H1 (cell line): ENCODE measurements at regions not wholly inside any gene's neighbourhood (a gene's known extent, or its start where the extent isn't known, plus 50 kb on each side); places are given as distances from the start of the nearest gene placed in this dataset.

Source experiments
- CTCF ChIA-PET: fragments of 300-600 bp; sonication (Branson Sonifier 250); formaldehyde crosslinking; loops from one replicate; lab custom pipeline; 2021; ENCODE audit not compliant: partially characterized antibody; lab: Charles Lee
- POLR2A ChIA-PET: fragments of 300-600 bp; sonication (Branson Sonifier 250); formaldehyde crosslinking; loops from one replicate; lab custom pipeline; 2021; ENCODE audit warnings: inconsistent platforms; ENCODE audit not compliant: partially characterized antibody; lab: Charles Lee
- DNase-seq, 2 experiments: peaks; one replicate each; pipeline versions ENCODE4 v3.0.0 to v3.0.0-alpha.2; 2010 to 2022; ENCODE audit warnings: low spot score in 2 of 2, low read depth in 1 of 2, mixed read lengths in 1 of 2
- FAIRE-seq: peaks from 2 replicates; lab custom pipeline; 2011; peaks lifted over from hg19 to GRCh38; lab: Jason Lieb, UNC
- H2AFZ ChIP-seq: 2 replicates; pipeline ENCODE4 v1.8.1; 2012; ENCODE audit warnings: low read length, inconsistent platforms
- H2AK5ac ChIP-seq: 2 replicates; pipeline ENCODE4 v1.6.1; 2013; ENCODE audit warnings: low read depth, low read length
- H2BK120ac ChIP-seq: replicated peaks from 2 replicates; pipeline ENCODE3; 2013; ENCODE audit warnings: low read depth, low read length, inconsistent platforms
- H2BK12ac ChIP-seq: 2 replicates; pipeline ENCODE4 v1.6.1; 2013; ENCODE audit warnings: low read depth, low read length
- H2BK15ac ChIP-seq: 2 replicates; pipeline ENCODE4 v1.6.1; 2013; ENCODE audit warnings: low read length
- H2BK20ac ChIP-seq: 2 replicates; pipeline ENCODE4 v1.6.1; 2013; ENCODE audit warnings: low read length
- H2BK5ac ChIP-seq: 2 replicates; pipeline ENCODE4 v1.6.1; 2013; ENCODE audit warnings: low read depth, low read length
- H3K14ac ChIP-seq: 2 replicates; pipeline ENCODE4 v1.6.1; 2013; ENCODE audit warnings: inconsistent platforms; ENCODE audit not compliant: insufficient read length
- H3K18ac ChIP-seq: 2 replicates; pipeline ENCODE4 v1.6.1; 2013; ENCODE audit warnings: low read length; ENCODE audit errors: extremely low read depth
- H3K23ac ChIP-seq: 2 replicates; pipeline ENCODE4 v1.6.1; 2013; ENCODE audit warnings: inconsistent platforms; ENCODE audit not compliant: insufficient read length
- H3K23me2 ChIP-seq: 2 replicates; pipeline ENCODE4 v1.6.1; 2013; ENCODE audit warnings: low read depth, low read length
- H3K27ac ChIP-seq: 2 replicates; pipeline ENCODE4 v1.6.1; 2011; ENCODE audit warnings: low read depth, low read length, inconsistent platforms
- H3K27me3 ChIP-seq, 4 experiments: replicated peaks in 1 of 4; 1 replicate in 1 of 4; 2 replicates in 3 of 4; pipeline versions ENCODE4 v1.6.1 to v1.8.1; 2011 to 2013; ENCODE audit warnings: low read length in 3 of 4, mild to moderate bottlenecking in 3 of 4, inconsistent platforms in 2 of 4, mixed read lengths in 2 of 4, moderate library complexity in 1 of 4; ENCODE audit not compliant: control insufficient read depth in 3 of 4, insufficient read depth in 3 of 4; ENCODE audit errors: extremely low read depth in 1 of 4
- H3K36me3 ChIP-seq, 4 experiments: 2 replicates each; pipeline versions ENCODE4 v1.6.1 to v1.8.1; 2011 to 2013; ENCODE audit warnings: mild to moderate bottlenecking in 4 of 4, low read length in 3 of 4, moderate library complexity in 2 of 4, control low read depth in 1 of 4, inconsistent platforms in 1 of 4; ENCODE audit not compliant: insufficient read depth in 4 of 4, control insufficient read depth in 2 of 4
- H3K4ac ChIP-seq: replicated peaks from 2 replicates; pipeline ENCODE3; 2013; ENCODE audit warnings: low read length, low read depth, mixed read lengths, inconsistent platforms; ENCODE audit not compliant: insufficient read length
- H3K4me1 ChIP-seq, 4 experiments: replicated peaks in 1 of 4; 1 replicate in 1 of 4; 2 replicates in 3 of 4; pipeline versions ENCODE4 v1.6.1 to v1.8.1; 2011 to 2013; ENCODE audit warnings: low read length in 3 of 4, inconsistent platforms in 2 of 4, mixed read lengths in 1 of 4; ENCODE audit not compliant: insufficient read depth in 4 of 4, control insufficient read depth in 3 of 4
- H3K4me2 ChIP-seq, 2 experiments: 2 replicates each; pipeline versions ENCODE4 v1.6.1 to v1.8.1; 2011 to 2013; ENCODE audit warnings: low read depth in 2 of 2, low read length in 2 of 2, control low read depth in 1 of 2, inconsistent platforms in 1 of 2, mild to moderate bottlenecking in 1 of 2; ENCODE audit not compliant: insufficient read depth in 1 of 2
- H3K4me3 ChIP-seq, 4 experiments: fragments of 200-600, 300-600 bp in 1 of 4; sonication (generic), shearing (Covaris generic), sonication (Bioruptor Twin) in 1 of 4; 2 replicates each; pipeline versions ENCODE4 v1.5.1 to v1.8.1; 2011 to 2016; ENCODE audit warnings: low read length in 4 of 4, low read depth in 3 of 4, control low read depth in 2 of 4, inconsistent platforms in 2 of 4, mild to moderate bottlenecking in 2 of 4, mixed read lengths in 1 of 4, moderate library complexity in 1 of 4; ENCODE audit not compliant: insufficient read depth in 2 of 4; ENCODE audit errors: extremely low read depth in 1 of 4
- H3K56ac ChIP-seq: replicated peaks from 2 replicates; pipeline ENCODE3; 2013; ENCODE audit warnings: low read depth, mild to moderate bottlenecking, mixed read lengths, low read length, inconsistent platforms; ENCODE audit not compliant: insufficient read length
- H3K79me1 ChIP-seq: 2 replicates; pipeline ENCODE4 v1.6.1; 2013; ENCODE audit warnings: low read depth, low read length, control low read depth
- H3K79me2 ChIP-seq, 2 experiments: 2 replicates each; pipeline versions ENCODE4 v1.6.1 to v1.8.1; 2012 to 2013; ENCODE audit warnings: low read length in 2 of 2, mild to moderate bottlenecking in 2 of 2, inconsistent platforms in 1 of 2; ENCODE audit not compliant: insufficient read depth in 2 of 2, control insufficient read depth in 1 of 2
- H3K9ac ChIP-seq, 4 experiments: replicated peaks in 1 of 4; 1 replicate in 1 of 4; 2 replicates in 3 of 4; pipeline versions ENCODE4 v1.6.1 to v1.8.1; 2011 to 2013; ENCODE audit warnings: low read depth in 3 of 4, low read length in 3 of 4, control low read depth in 2 of 4, mild to moderate bottlenecking in 2 of 4, moderate library complexity in 2 of 4, inconsistent platforms in 1 of 4; ENCODE audit errors: extremely low read depth in 1 of 4
- H3K9me3 ChIP-seq, 2 experiments: 2 replicates each; pipeline versions ENCODE4 v1.6.1 to v1.8.1; 2012 to 2013; ENCODE audit warnings: mild to moderate bottlenecking in 2 of 2, moderate library complexity in 2 of 2, control low read depth in 1 of 2, inconsistent platforms in 1 of 2, low read depth in 1 of 2, low read length in 1 of 2, mixed read lengths in 1 of 2; ENCODE audit not compliant: insufficient read depth in 2 of 2
- H4K20me1 ChIP-seq, 2 experiments: replicated peaks in 1 of 2; 2 replicates each; pipeline versions ENCODE3 to v1.8.1; 2011 to 2013; ENCODE audit warnings: inconsistent platforms in 2 of 2, low read length in 2 of 2, mild to moderate bottlenecking in 1 of 2; ENCODE audit not compliant: insufficient read depth in 2 of 2, control insufficient read depth in 1 of 2
- H4K5ac ChIP-seq: 2 replicates; pipeline ENCODE4 v1.6.1; 2013; ENCODE audit warnings: low read length, low read depth, mixed read lengths, inconsistent platforms; ENCODE audit not compliant: insufficient read length
- H4K8ac ChIP-seq: 2 replicates; pipeline ENCODE4 v1.8.0; 2013; ENCODE audit warnings: mild to moderate bottlenecking, moderate library complexity, low read length, inconsistent platforms; ENCODE audit not compliant: insufficient read depth; ENCODE audit errors: extremely low read depth
- H4K91ac ChIP-seq: replicated peaks from 2 replicates; pipeline ENCODE3; 2013; ENCODE audit warnings: low read length, mixed read lengths, inconsistent platforms; ENCODE audit not compliant: insufficient read length
- BACH1 ChIP-seq: IDR thresholded peaks from 2 replicates; pipeline ENCODE4 v1.6.1; 2012; ENCODE audit warnings: low read length, improper control_type of control experiment
- BCL11A ChIP-seq, 2 experiments: IDR thresholded peaks; one replicate each; pipeline ENCODE4 v1.6.1; 2011; ENCODE audit warnings: low read depth in 2 of 2, low read length in 2 of 2, mild to moderate bottlenecking in 2 of 2
- CEBPB ChIP-seq: IDR thresholded peaks from 2 replicates; pipeline ENCODE4 v1.6.1; 2012; ENCODE audit warnings: low read depth, low read length
- EP300 ChIP-seq, 2 experiments: IDR thresholded peaks; 1 replicate in 1 of 2; 2 replicates in 1 of 2; pipeline ENCODE4 v1.6.1; 2011 to 2012; ENCODE audit warnings: low read depth in 2 of 2, low read length in 2 of 2, mild to moderate bottlenecking in 2 of 2, borderline replicate concordance in 1 of 2, inconsistent platforms in 1 of 2, moderate library complexity in 1 of 2
- PHF8 ChIP-seq: fragments of 200-600 bp; sonication (generic); conservative IDR thresholded peaks from 2 replicates; pipeline ENCODE4 v1.7.1; 2012; ENCODE audit warnings: low read depth, mild to moderate bottlenecking, inconsistent platforms, low read length, moderate library complexity
- RBBP5 ChIP-seq: IDR thresholded peaks from 2 replicates; pipeline ENCODE4 v1.7.1; 2012; ENCODE audit warnings: low read depth, mild to moderate bottlenecking, inconsistent platforms, low read length, moderate library complexity, borderline replicate concordance
- RNF2 ChIP-seq: fragments of 200-900, 300-1000 bp; sonication (generic); IDR thresholded peaks from 2 replicates; pipeline ENCODE4 v1.7.1; 2016; ENCODE audit warnings: borderline replicate concordance, low read depth, mild to moderate bottlenecking, antibody characterized with exemption, low read length; ENCODE audit not compliant: poor library complexity, severe bottlenecking; ENCODE audit errors: missing control alignments
- SAP30 ChIP-seq: fragments of 300-600 bp; sonication (generic); IDR thresholded peaks from 2 replicates; pipeline ENCODE4 v1.7.1; 2012; ENCODE audit warnings: low read length, moderate library complexity, mild to moderate bottlenecking, inconsistent platforms; ENCODE audit not compliant: insufficient read depth, insufficient replicate concordance
- TBP ChIP-seq: IDR thresholded peaks from 2 replicates; pipeline ENCODE4 v1.6.1; 2011; ENCODE audit warnings: low read depth, low read length, improper control_type of control experiment
- WGBS, 2 experiments: shearing (Covaris generic) in 1 of 2; methylation state at CpG; one replicate each; pipeline versions ENCODE4 v1.1.6 to v1.1.7; 2013 to 2015; ENCODE audit warnings: low lambda C conversion rate in 2 of 2, mixed read lengths in 2 of 2, inconsistent platforms in 1 of 2, low coverage in 1 of 2, missing lambda C conversion rate in 1 of 2; ENCODE audit not compliant: insufficient replicate concordance in 2 of 2, insufficient coverage in 1 of 2, insufficient read length in 1 of 2; ENCODE audit errors: extremely low coverage in 1 of 2, missing lambda C conversion rate in 1 of 2; 5-methylcytosine and 5-hydroxymethylcytosine counted together
- TF ChIP-seq, protein P1 (sequence below): IDR thresholded peaks from 2 replicates; pipeline ENCODE4 v1.6.1; 2012; ENCODE audit warnings: low read length, inconsistent platforms
- TF ChIP-seq, protein P2 (sequence below): IDR thresholded peaks from 2 replicates; pipeline ENCODE4 v1.6.1; 2011; ENCODE audit warnings: low read length, improper control_type of control experiment

GRCh38 chr17:63305857-63306256, 140.2 kb downstream of the CYB561 start:
- FAIRE-seq, result no peak
- no peak overlapping the region for H2BK12ac ChIP-seq
- TF ChIP-seq BACH1, result no peak
- no peak for TF ChIP-seq CEBPB
- no peak for TF ChIP-seq TBP
- TF ChIP-seq RNF2, result no peak
- no peak for TF ChIP-seq EP300 (IDR thresholded peaks at IDR 0.05; ENCODE audit: borderline replicate concordance in 1 of 2, low read depth in 2 of 2, low read length in 2 of 2)
- no peak for TF ChIP-seq SAP30
- no peak for TF ChIP-seq RBBP5
- TF ChIP-seq BCL11A (IDR thresholded peaks at IDR 0.05; ENCODE audit: low read depth in 2 of 2, low read length in 2 of 2), result no peak
- TF ChIP-seq, protein P1, sequence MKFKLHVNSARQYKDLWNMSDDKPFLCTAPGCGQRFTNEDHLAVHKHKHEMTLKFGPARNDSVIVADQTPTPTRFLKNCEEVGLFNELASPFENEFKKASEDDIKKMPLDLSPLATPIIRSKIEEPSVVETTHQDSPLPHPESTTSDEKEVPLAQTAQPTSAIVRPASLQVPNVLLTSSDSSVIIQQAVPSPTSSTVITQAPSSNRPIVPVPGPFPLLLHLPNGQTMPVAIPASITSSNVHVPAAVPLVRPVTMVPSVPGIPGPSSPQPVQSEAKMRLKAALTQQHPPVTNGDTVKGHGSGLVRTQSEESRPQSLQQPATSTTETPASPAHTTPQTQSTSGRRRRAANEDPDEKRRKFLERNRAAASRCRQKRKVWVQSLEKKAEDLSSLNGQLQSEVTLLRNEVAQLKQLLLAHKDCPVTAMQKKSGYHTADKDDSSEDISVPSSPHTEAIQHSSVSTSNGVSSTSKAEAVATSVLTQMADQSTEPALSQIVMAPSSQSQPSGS, result no peak
- TF ChIP-seq, protein P2, sequence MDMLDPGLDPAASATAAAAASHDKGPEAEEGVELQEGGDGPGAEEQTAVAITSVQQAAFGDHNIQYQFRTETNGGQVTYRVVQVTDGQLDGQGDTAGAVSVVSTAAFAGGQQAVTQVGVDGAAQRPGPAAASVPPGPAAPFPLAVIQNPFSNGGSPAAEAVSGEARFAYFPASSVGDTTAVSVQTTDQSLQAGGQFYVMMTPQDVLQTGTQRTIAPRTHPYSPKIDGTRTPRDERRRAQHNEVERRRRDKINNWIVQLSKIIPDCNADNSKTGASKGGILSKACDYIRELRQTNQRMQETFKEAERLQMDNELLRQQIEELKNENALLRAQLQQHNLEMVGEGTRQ, result no peak
- no peak for TF ChIP-seq PHF8

More at GRCh38 chr17:63305857-63306256, 140.2 kb downstream of the CYB561 start:
- no peaks in the 10 kb centered on the region for H3K4me1 ChIP-seq
- H4K91ac ChIP-seq, result no peak overlapping the region
- H3K36me3 ChIP-seq, result no peaks in the 10 kb centered on the region
- no peak overlapping the region for H3K4me2 ChIP-seq
- H4K5ac ChIP-seq, result no peak overlapping the region
- H3K4me3 ChIP-seq, result no peak overlapping the region
- no peak overlapping the region for H3K23ac ChIP-seq
- H2BK20ac ChIP-seq, result no peak overlapping the region
- no peaks in the 10 kb centered on the region; a peak in 1 of 4 replicates for H3K9me3 ChIP-seq
- POLR2A ChIA-PET, result no interaction called here
- no peak overlapping the region for H3K14ac ChIP-seq
- no peaks in the 10 kb centered on the region for H3K79me1 ChIP-seq
- CTCF ChIA-PET, result no interaction called here
- no peak overlapping the region for H2AK5ac ChIP-seq
- H2BK5ac ChIP-seq, result no peak overlapping the region
- no peak overlapping the region for H2BK15ac ChIP-seq
- H2AFZ ChIP-seq, result no peak overlapping the region
- no peak overlapping the region for H3K18ac ChIP-seq
- no peak overlapping the region for H3K27ac ChIP-seq
- no peak overlapping the region for H3K56ac ChIP-seq
- H3K23me2 ChIP-seq, result no peaks in the 10 kb centered on the region
- H4K20me1 ChIP-seq, result no peaks in the 10 kb centered on the region
- no peak overlapping the region for H2BK120ac ChIP-seq
- WGBS, 2 experiments, result 88% methylated on average over 7 of the region's 7 CpGs; no CpG with 5 or more reads in 1 of the 2 experiments
- no peaks in the 10 kb centered on the region for H3K27me3 ChIP-seq
- no peak overlapping the region for H4K8ac ChIP-seq
- H3K79me2 ChIP-seq, result no peaks in the 10 kb centered on the region
- no peak for DNase-seq
- H3K9ac ChIP-seq, result no peak overlapping the region
- no peak overlapping the region for H3K4ac ChIP-seq
